OCI-M2 (cell line): ENCODE measurements at regions not wholly inside any gene's neighbourhood (a gene's known extent, or its start where the extent isn't known, plus 50 kb on each side); places are given as distances from the start of the nearest gene placed in this dataset.

ENCODE experiments used
- DNase-seq: peaks from one replicate; lab custom pipeline; 2025; ENCODE audit not compliant: unreplicated experiment; lab: John Stamatoyannopoulos, UW

- no peak for DNase-seq
Observed at GRCh38 chr3:117695321-117695720, 985.7 kb downstream of the TUSC7 start.

- DNase-seq = no peak
Observed at GRCh38 chr3:117695871-117696645, 986.5 kb downstream of the TUSC7 start.

- DNase-seq = no peak
Observed at GRCh38 chr3:117696851-117697407, 987.4 kb downstream of the TUSC7 start.

- no peak for DNase-seq
Observed at GRCh38 chr3:117699058-117699457, 989.5 kb downstream of the TUSC7 start.

- DNase-seq = no peak
Observed at GRCh38 chr3:117700573-117701360, 991.2 kb downstream of the TUSC7 start.

GRCh38 chr3:117705011-117705410, 995.4 kb downstream of the TUSC7 start:
- DNase-seq = no peak

- DNase-seq = no peak
Observed at GRCh38 chr3:117706037-117706436, 996.5 kb downstream of the TUSC7 start.

GRCh38 chr3:117706756-117707155, 997.2 kb downstream of the TUSC7 start:
- no peak for DNase-seq

- no peak for DNase-seq
Observed at GRCh38 chr3:117708601-117709000, 999.0 kb downstream of the TUSC7 start.

- no peak for DNase-seq
Observed at GRCh38 chr3:117709108-117709507, 999.5 kb downstream of the TUSC7 start.

- no peak for DNase-seq
Observed at GRCh38 chr3:117710501-117710900, 1000.9 kb downstream of the TUSC7 start.

- DNase-seq = no peak
Observed at GRCh38 chr3:117719316-117719926, 1009.8 kb downstream of the TUSC7 start.

GRCh38 chr3:117721866-117722265, 1012.3 kb downstream of the TUSC7 start:
- DNase-seq = no peak

GRCh38 chr3:117722856-117723255, 1013.3 kb downstream of the TUSC7 start:
- DNase-seq = no peak

GRCh38 chr3:117723825-117724224, 1014.2 kb downstream of the TUSC7 start:
- no peak for DNase-seq

- DNase-seq = no peak
Observed at GRCh38 chr3:117725314-117725713, 1015.7 kb downstream of the TUSC7 start.

- DNase-seq = no peak
Observed at GRCh38 chr3:117726776-117727175, 1017.2 kb downstream of the TUSC7 start.

GRCh38 chr3:117728226-117728625, 1018.6 kb downstream of the TUSC7 start:
- no peak for DNase-seq

- no peak for DNase-seq
Observed at GRCh38 chr3:117734496-117734895, 1024.9 kb downstream of the TUSC7 start.

GRCh38 chr3:117735481-117736101, 1026.0 kb downstream of the TUSC7 start:
- no peak for DNase-seq

- no peak for DNase-seq
Observed at GRCh38 chr3:117736846-117737245, 1027.3 kb downstream of the TUSC7 start.
